IMR-90 (cell line): ENCODE measurements at regions not wholly inside any gene's neighbourhood (a gene's known extent, or its start where the extent isn't known, plus 50 kb on each side); places are given as distances from the start of the nearest gene placed in this dataset.
"Not testable (repeated sequence)": the region's sequence is repeated elsewhere in the genome, so short reads cannot be mapped to it uniquely, and the experiment has no call there.

ENCODE experiments used
- ATAC-seq: fragments of 200-7000 bp; cut with Tn5 transposase; 2 replicates; pipeline ENCODE4 v1.9.1; 2020; ENCODE audit warnings: low read depth, mild to moderate bottlenecking, moderate library complexity
- BruUV-seq: library from RNA; stranded (reverse); fragments of 400-500 nt; replicated peaks from 2 replicates; lab custom pipeline; 2021; lab: Mats Ljungman, UMichigan
- CTCF ChIA-PET: fragments of 300-600 bp; formaldehyde crosslinking; extraction: SDS; loops from one replicate; lab custom pipeline; 2021; ENCODE audit warnings: antibody characterized with exemption; lab: Yijun Ruan, JAX
- POLR2A ChIA-PET: fragments of 300-600 bp; sonication (Branson Sonifier 250); formaldehyde crosslinking; loops from one replicate; lab custom pipeline; 2022; ENCODE audit warnings: antibody characterized with exemption; ENCODE audit not compliant: unreplicated experiment; lab: Charles Lee
- DNase-seq: peaks from one replicate; pipeline ENCODE4 v3.0.0; 2013
- H2AFZ ChIP-seq: replicated peaks from 2 replicates; pipeline ENCODE3; 2013; ENCODE audit warnings: low read length, mild to moderate bottlenecking; ENCODE audit not compliant: poor library complexity
- H2AK5ac ChIP-seq: 2 replicates; pipeline ENCODE4 v1.6.1; 2013; ENCODE audit warnings: low read depth, low read length, inconsistent platforms
- H2AK9ac ChIP-seq: replicated peaks from 2 replicates; pipeline ENCODE3; 2013; ENCODE audit warnings: mild to moderate bottlenecking, low read depth, low read length, moderate library complexity; ENCODE audit not compliant: poor library complexity
- H2BK120ac ChIP-seq: 2 replicates; pipeline ENCODE4 v1.6.1; 2013; ENCODE audit warnings: low read depth, low read length, inconsistent platforms
- H2BK15ac ChIP-seq: 3 replicates; pipeline ENCODE4 v1.6.1; 2013; ENCODE audit warnings: low read depth, low read length, inconsistent platforms
- H2BK20ac ChIP-seq: 2 replicates; pipeline ENCODE4 v1.6.1; 2013; ENCODE audit warnings: low read depth, mild to moderate bottlenecking, inconsistent platforms, low read length, moderate library complexity
- H2BK5ac ChIP-seq: 2 replicates; pipeline ENCODE4 v1.6.1; 2013; ENCODE audit warnings: mild to moderate bottlenecking, low read depth, low read length, inconsistent platforms; ENCODE audit not compliant: poor library complexity, severe bottlenecking
- H3K14ac ChIP-seq: replicated peaks from 2 replicates; pipeline ENCODE4 v1.6.1; 2013; ENCODE audit warnings: low read depth, low read length, inconsistent platforms
- H3K18ac ChIP-seq: 2 replicates; pipeline ENCODE4 v1.6.1; 2013; ENCODE audit warnings: low read depth, low read length, control low read depth
- H3K23ac ChIP-seq: 2 replicates; pipeline ENCODE4 v1.6.1; 2013; ENCODE audit warnings: low read depth, low read length, inconsistent platforms
- H3K27ac ChIP-seq: 2 replicates; pipeline ENCODE4 v1.5.1; 2013; ENCODE audit warnings: mild to moderate bottlenecking, control low read depth, low read length; ENCODE audit not compliant: insufficient read depth
- H3K27me3 ChIP-seq: 2 replicates; pipeline ENCODE4 v1.6.1; 2013; ENCODE audit warnings: low read length; ENCODE audit not compliant: control insufficient read depth, insufficient read depth
- H3K36me3 ChIP-seq: 2 replicates; pipeline ENCODE4 v1.6.1; 2013; ENCODE audit warnings: low read length, mixed read lengths; ENCODE audit not compliant: control insufficient read depth, insufficient read depth
- H3K4ac ChIP-seq: 2 replicates; pipeline ENCODE4 v1.6.1; 2013; ENCODE audit warnings: low read depth, low read length, inconsistent platforms
- H3K4me1 ChIP-seq: 2 replicates; pipeline ENCODE4 v1.6.1; 2013; ENCODE audit warnings: low read length, mixed read lengths; ENCODE audit not compliant: control insufficient read depth, insufficient read depth
- H3K4me2 ChIP-seq: 2 replicates; pipeline ENCODE4 v1.6.1; 2013; ENCODE audit warnings: low read depth, mild to moderate bottlenecking, control low read depth, low read length, moderate library complexity
- H3K4me3 ChIP-seq: 2 replicates; pipeline ENCODE4 v1.5.1; 2013; ENCODE audit warnings: low read depth, mild to moderate bottlenecking, control low read depth, low read length, moderate library complexity; ENCODE audit not compliant: insufficient read depth
- H3K56ac ChIP-seq: 2 replicates; pipeline ENCODE4 v1.6.1; 2013; ENCODE audit warnings: low read length, inconsistent platforms; ENCODE audit not compliant: insufficient read depth; ENCODE audit errors: extremely low read depth
- H3K79me1 ChIP-seq, 2 experiments: 2 replicates each; pipeline ENCODE4 v1.6.1; 2013; ENCODE audit warnings: low read length in 2 of 2, inconsistent platforms in 1 of 2, low read depth in 1 of 2
- H3K9ac ChIP-seq: 2 replicates; pipeline ENCODE4 v1.6.1; 2013; ENCODE audit warnings: low read depth, low read length, control low read depth
- H3K9me1 ChIP-seq: 2 replicates; pipeline ENCODE4 v1.6.1; 2013; ENCODE audit warnings: low read length, inconsistent platforms; ENCODE audit not compliant: insufficient read depth
- H3K9me3 ChIP-seq: 2 replicates; pipeline ENCODE4 v1.6.1; 2013; ENCODE audit warnings: low read length; ENCODE audit not compliant: control insufficient read depth, insufficient read depth
- H4K20me1 ChIP-seq: 2 replicates; pipeline ENCODE4 v1.6.1; 2013; ENCODE audit warnings: low read length, inconsistent platforms; ENCODE audit not compliant: insufficient read depth
- H4K5ac ChIP-seq: 2 replicates; pipeline ENCODE4 v1.6.1; 2013; ENCODE audit warnings: mild to moderate bottlenecking, low read depth, low read length, control low read depth
- H4K8ac ChIP-seq, 2 experiments: 2 replicates each; pipeline ENCODE4 v1.6.1; 2013; ENCODE audit warnings: low read depth in 2 of 2, low read length in 2 of 2, control low read depth in 1 of 2, inconsistent platforms in 1 of 2
- H4K91ac ChIP-seq: 2 replicates; pipeline ENCODE4 v1.6.1; 2013; ENCODE audit warnings: low read depth, low read length, inconsistent platforms; ENCODE audit not compliant: insufficient read depth
- BHLHE40 ChIP-seq: fragments of 150-350 bp; IDR thresholded peaks from 2 replicates; pipeline ENCODE4 v1.6.1; 2016; ENCODE audit warnings: mild to moderate bottlenecking, low read depth, low read length
- MAFK ChIP-seq: IDR thresholded peaks from 2 replicates; pipeline ENCODE4 v1.6.1; 2012; ENCODE audit warnings: low read depth, low read length, improper control_type of control experiment
- MAZ ChIP-seq: IDR thresholded peaks from 2 replicates; pipeline ENCODE4 v1.6.1; 2012; ENCODE audit warnings: low read depth, mild to moderate bottlenecking, low read length, improper control_type of control experiment, moderate library complexity, borderline replicate concordance
- POLR2A ChIP-seq: IDR thresholded peaks from 2 replicates; pipeline ENCODE4 v1.6.1; 2012; ENCODE audit warnings: mild to moderate bottlenecking, low read depth, low read length
- RFX5 ChIP-seq: IDR thresholded peaks from 2 replicates; pipeline ENCODE4 v1.8.0; 2012; ENCODE audit warnings: low read depth, mild to moderate bottlenecking, low read length, moderate library complexity
- WGBS, 2 experiments: methylation state at CpG; one replicate each; pipeline versions ENCODE4 v1.1.5 to v1.1.7; 2013; ENCODE audit warnings: missing lambda C conversion rate in 2 of 2; ENCODE audit not compliant: insufficient read length in 1 of 2; ENCODE audit errors: extremely low coverage in 2 of 2; 5-methylcytosine and 5-hydroxymethylcytosine counted together
- dilution Hi-C: fragments of 300-500 bp; cut with HindIII; formaldehyde crosslinking; loops from one replicate; pipeline ENCODE4 v1.14.3; 2018; ENCODE audit warnings: low sequenced_read_pairs; ENCODE audit not compliant: unreplicated experiment
- in situ Hi-C: fragments of 300-500 bp; cut with MboI; formaldehyde crosslinking; loops from 3 replicates; pipeline ENCODE4 v1.14.3; 2019; ENCODE audit warnings: low sequenced_read_pairs, inconsistent platforms, mixed read lengths
- intact Hi-C: fragments of 100-400 bp; cut with micrococcal nuclease; formaldehyde crosslinking; loops from 2 replicates; pipeline ENCODE4 v1.10.0; 2022

- Histone ChIP-seq H3K4ac (no peak overlapping the region), H4K8ac (no peak overlapping the region), H3K9ac (no peak overlapping the region), H4K5ac (no peak overlapping the region), H3K27ac (no peak overlapping the region), H2AFZ (no peak overlapping the region), H2BK120ac (no peak overlapping the region), H3K18ac (no peak overlapping the region), H4K20me1 (no peaks in the 10 kb centered on the region), H2BK15ac (no peak overlapping the region), H3K4me3 (no peak overlapping the region), H3K9me3 (peaks cover 2% of the 10 kb centered on the region; the same call in 1 of the 2 replicates), H3K36me3 (no peaks in the 10 kb centered on the region), H3K4me2 (no peak overlapping the region), H3K79me1 (no peaks in the 10 kb centered on the region), H3K4me1 (no peaks in the 10 kb centered on the region), H3K27me3 (no peaks in the 10 kb centered on the region), H2AK5ac (no peak overlapping the region), H2BK5ac (no peak overlapping the region), H3K56ac (no peak overlapping the region), H2AK9ac (no peak overlapping the region), H3K9me1 (no peaks in the 10 kb centered on the region), H2BK20ac (no peak overlapping the region), H3K14ac (no peak overlapping the region), H3K23ac (no peak overlapping the region), H4K91ac (no peak overlapping the region)
- dilution Hi-C loops: no loop called here
- TF ChIP-seq MAFK (peak; percentile 58), BHLHE40 (no peak), MAZ (no peak), RFX5 (no peak), POLR2A (no peak)
- POLR2A ChIA-PET: no interaction called here
- in situ Hi-C loops: no loop called here
- no CpG with 5 or more reads among the region's 2 CpGs for WGBS, 2 experiments
- ATAC-seq (no peak), DNase-seq (no peak)
- intact Hi-C loops: no loop called here
- no TSS peak for BruUV-seq
- CTCF ChIA-PET: no interaction called here
These were observed 195.0 kb downstream of the SPATA31A6 start for GRCh38 chr9:42378418-42378815.

- WGBS, 2 experiments: no CpG with 5 or more reads among the region's 1 CpG
- H3K27me3 ChIP-seq, POLR2A ChIA-PET: not testable (repeated sequence)
These were observed 196.1 kb downstream of the SPATA31A6 start for GRCh38 chr9:42379602-42380001.

More at GRCh38 chr9:42379602-42380001, 196.1 kb downstream of the SPATA31A6 start:
- H3K4ac ChIP-seq, H3K23ac ChIP-seq, H3K36me3 ChIP-seq, H2BK120ac ChIP-seq, in situ Hi-C loops, H3K9ac ChIP-seq, H3K4me1 ChIP-seq, H2AFZ ChIP-seq, dilution Hi-C loops, H4K91ac ChIP-seq, CTCF ChIA-PET, H4K8ac ChIP-seq, H2BK15ac ChIP-seq, H3K18ac ChIP-seq, H3K4me2 ChIP-seq, H2BK5ac ChIP-seq, intact Hi-C loops, H3K9me3 ChIP-seq, H3K79me1 ChIP-seq, H4K5ac ChIP-seq, H2AK5ac ChIP-seq, H4K20me1 ChIP-seq, H3K27ac ChIP-seq, DNase-seq, H3K56ac ChIP-seq, H3K4me3 ChIP-seq, H3K9me1 ChIP-seq, H2BK20ac ChIP-seq, BruUV-seq, H2AK9ac ChIP-seq, H3K14ac ChIP-seq: not testable (repeated sequence)
- peak; percentile 21; the same call in 1 of the 2 replicates for ATAC-seq
